IMR-90 (cell line): ENCODE measurements at regions not wholly inside any gene's neighbourhood (a gene's known extent, or its start where the extent isn't known, plus 50 kb on each side); places are given as distances from the start of the nearest gene placed in this dataset.

Experiments
- ATAC-seq: fragments of 200-7000 bp; cut with Tn5 transposase; 2 replicates; pipeline ENCODE4 v1.9.1; 2020; ENCODE audit warnings: low read depth, mild to moderate bottlenecking, moderate library complexity
- BruUV-seq: library from RNA; stranded (reverse); fragments of 400-500 nt; replicated peaks from 2 replicates; lab custom pipeline; 2021; lab: Mats Ljungman, UMichigan
- CTCF ChIA-PET: fragments of 300-600 bp; formaldehyde crosslinking; extraction: SDS; loops from one replicate; lab custom pipeline; 2021; ENCODE audit warnings: antibody characterized with exemption; lab: Yijun Ruan, JAX
- POLR2A ChIA-PET: fragments of 300-600 bp; sonication (Branson Sonifier 250); formaldehyde crosslinking; loops from one replicate; lab custom pipeline; 2022; ENCODE audit warnings: antibody characterized with exemption; ENCODE audit not compliant: unreplicated experiment; lab: Charles Lee
- DNase-seq: peaks from one replicate; pipeline ENCODE4 v3.0.0; 2013
- H2AFZ ChIP-seq: replicated peaks from 2 replicates; pipeline ENCODE3; 2013; ENCODE audit warnings: low read length, mild to moderate bottlenecking; ENCODE audit not compliant: poor library complexity
- H2AK5ac ChIP-seq: 2 replicates; pipeline ENCODE4 v1.6.1; 2013; ENCODE audit warnings: low read depth, low read length, inconsistent platforms
- H2AK9ac ChIP-seq: replicated peaks from 2 replicates; pipeline ENCODE3; 2013; ENCODE audit warnings: mild to moderate bottlenecking, low read depth, low read length, moderate library complexity; ENCODE audit not compliant: poor library complexity
- H2BK120ac ChIP-seq: 2 replicates; pipeline ENCODE4 v1.6.1; 2013; ENCODE audit warnings: low read depth, low read length, inconsistent platforms
- H2BK15ac ChIP-seq: 3 replicates; pipeline ENCODE4 v1.6.1; 2013; ENCODE audit warnings: low read depth, low read length, inconsistent platforms
- H2BK20ac ChIP-seq: 2 replicates; pipeline ENCODE4 v1.6.1; 2013; ENCODE audit warnings: low read depth, mild to moderate bottlenecking, inconsistent platforms, low read length, moderate library complexity
- H2BK5ac ChIP-seq: 2 replicates; pipeline ENCODE4 v1.6.1; 2013; ENCODE audit warnings: mild to moderate bottlenecking, low read depth, low read length, inconsistent platforms; ENCODE audit not compliant: poor library complexity, severe bottlenecking
- H3K14ac ChIP-seq: replicated peaks from 2 replicates; pipeline ENCODE4 v1.6.1; 2013; ENCODE audit warnings: low read depth, low read length, inconsistent platforms
- H3K18ac ChIP-seq: 2 replicates; pipeline ENCODE4 v1.6.1; 2013; ENCODE audit warnings: low read depth, low read length, control low read depth
- H3K23ac ChIP-seq: 2 replicates; pipeline ENCODE4 v1.6.1; 2013; ENCODE audit warnings: low read depth, low read length, inconsistent platforms
- H3K27ac ChIP-seq: 2 replicates; pipeline ENCODE4 v1.5.1; 2013; ENCODE audit warnings: mild to moderate bottlenecking, control low read depth, low read length; ENCODE audit not compliant: insufficient read depth
- H3K27me3 ChIP-seq: 2 replicates; pipeline ENCODE4 v1.6.1; 2013; ENCODE audit warnings: low read length; ENCODE audit not compliant: control insufficient read depth, insufficient read depth
- H3K36me3 ChIP-seq: 2 replicates; pipeline ENCODE4 v1.6.1; 2013; ENCODE audit warnings: low read length, mixed read lengths; ENCODE audit not compliant: control insufficient read depth, insufficient read depth
- H3K4ac ChIP-seq: 2 replicates; pipeline ENCODE4 v1.6.1; 2013; ENCODE audit warnings: low read depth, low read length, inconsistent platforms
- H3K4me1 ChIP-seq: 2 replicates; pipeline ENCODE4 v1.6.1; 2013; ENCODE audit warnings: low read length, mixed read lengths; ENCODE audit not compliant: control insufficient read depth, insufficient read depth
- H3K4me2 ChIP-seq: 2 replicates; pipeline ENCODE4 v1.6.1; 2013; ENCODE audit warnings: low read depth, mild to moderate bottlenecking, control low read depth, low read length, moderate library complexity
- H3K4me3 ChIP-seq: 2 replicates; pipeline ENCODE4 v1.5.1; 2013; ENCODE audit warnings: low read depth, mild to moderate bottlenecking, control low read depth, low read length, moderate library complexity; ENCODE audit not compliant: insufficient read depth
- H3K56ac ChIP-seq: 2 replicates; pipeline ENCODE4 v1.6.1; 2013; ENCODE audit warnings: low read length, inconsistent platforms; ENCODE audit not compliant: insufficient read depth; ENCODE audit errors: extremely low read depth
- H3K79me1 ChIP-seq, 2 experiments: 2 replicates each; pipeline ENCODE4 v1.6.1; 2013; ENCODE audit warnings: low read length in 2 of 2, inconsistent platforms in 1 of 2, low read depth in 1 of 2
- H3K9ac ChIP-seq: 2 replicates; pipeline ENCODE4 v1.6.1; 2013; ENCODE audit warnings: low read depth, low read length, control low read depth
- H3K9me1 ChIP-seq: 2 replicates; pipeline ENCODE4 v1.6.1; 2013; ENCODE audit warnings: low read length, inconsistent platforms; ENCODE audit not compliant: insufficient read depth
- H3K9me3 ChIP-seq: 2 replicates; pipeline ENCODE4 v1.6.1; 2013; ENCODE audit warnings: low read length; ENCODE audit not compliant: control insufficient read depth, insufficient read depth
- H4K20me1 ChIP-seq: 2 replicates; pipeline ENCODE4 v1.6.1; 2013; ENCODE audit warnings: low read length, inconsistent platforms; ENCODE audit not compliant: insufficient read depth
- H4K5ac ChIP-seq: 2 replicates; pipeline ENCODE4 v1.6.1; 2013; ENCODE audit warnings: mild to moderate bottlenecking, low read depth, low read length, control low read depth
- H4K8ac ChIP-seq, 2 experiments: 2 replicates each; pipeline ENCODE4 v1.6.1; 2013; ENCODE audit warnings: low read depth in 2 of 2, low read length in 2 of 2, control low read depth in 1 of 2, inconsistent platforms in 1 of 2
- H4K91ac ChIP-seq: 2 replicates; pipeline ENCODE4 v1.6.1; 2013; ENCODE audit warnings: low read depth, low read length, inconsistent platforms; ENCODE audit not compliant: insufficient read depth
- ELK1 ChIP-seq: fragments of 150-350 bp; IDR thresholded peaks from 2 replicates; pipeline ENCODE4 v1.6.1; 2016; ENCODE audit warnings: low read depth, mild to moderate bottlenecking, low read length, moderate library complexity, borderline replicate concordance
- FOS ChIP-seq: fragments of 150-350 bp; IDR thresholded peaks from 2 replicates; pipeline ENCODE4 v1.6.1; 2016; ENCODE audit warnings: low read depth, low read length
- MAZ ChIP-seq: IDR thresholded peaks from 2 replicates; pipeline ENCODE4 v1.6.1; 2012; ENCODE audit warnings: low read depth, mild to moderate bottlenecking, low read length, improper control_type of control experiment, moderate library complexity, borderline replicate concordance
- RCOR1 ChIP-seq: IDR thresholded peaks from 2 replicates; pipeline ENCODE4 v1.6.1; 2012; ENCODE audit warnings: mild to moderate bottlenecking, low read length, improper control_type of control experiment; ENCODE audit not compliant: insufficient replicate concordance
- RFX5 ChIP-seq: IDR thresholded peaks from 2 replicates; pipeline ENCODE4 v1.8.0; 2012; ENCODE audit warnings: low read depth, mild to moderate bottlenecking, low read length, moderate library complexity
- USF2 ChIP-seq: fragments of 150-350 bp; IDR thresholded peaks from 2 replicates; pipeline ENCODE4 v1.6.1; 2017; ENCODE audit warnings: mild to moderate bottlenecking, antibody characterized with exemption, low read length, low read depth
- WGBS, 2 experiments: methylation state at CpG; one replicate each; pipeline versions ENCODE4 v1.1.5 to v1.1.7; 2013; ENCODE audit warnings: missing lambda C conversion rate in 2 of 2; ENCODE audit not compliant: insufficient read length in 1 of 2; ENCODE audit errors: extremely low coverage in 2 of 2; 5-methylcytosine and 5-hydroxymethylcytosine counted together
- dilution Hi-C: fragments of 300-500 bp; cut with HindIII; formaldehyde crosslinking; loops from one replicate; pipeline ENCODE4 v1.14.3; 2018; ENCODE audit warnings: low sequenced_read_pairs; ENCODE audit not compliant: unreplicated experiment
- in situ Hi-C: fragments of 300-500 bp; cut with MboI; formaldehyde crosslinking; loops from 3 replicates; pipeline ENCODE4 v1.14.3; 2019; ENCODE audit warnings: low sequenced_read_pairs, inconsistent platforms, mixed read lengths
- intact Hi-C: fragments of 100-400 bp; cut with micrococcal nuclease; formaldehyde crosslinking; loops from 2 replicates; pipeline ENCODE4 v1.10.0; 2022

DNA sequence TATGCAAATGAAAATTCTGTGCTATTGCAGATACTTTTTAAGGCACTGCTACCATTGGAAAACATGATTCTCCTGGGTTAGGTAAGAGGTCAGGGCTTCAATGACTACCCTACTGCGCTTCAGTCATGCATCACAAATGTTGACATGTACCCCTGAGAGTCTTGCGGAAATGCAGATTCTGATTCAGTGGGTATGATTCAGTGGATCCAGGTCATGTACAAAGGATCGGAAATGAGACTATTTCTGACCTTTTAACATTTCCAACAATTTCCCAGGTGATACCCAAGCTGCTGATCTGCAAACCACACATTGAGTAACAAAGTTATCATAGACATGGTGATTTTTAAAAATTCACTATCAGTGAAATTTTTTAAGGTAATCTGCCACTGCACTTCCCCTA is 62.6 kb downstream of the DDX53 start:
- Histone ChIP-seq H3K79me1 (no peaks in the 10 kb centered on the region), H3K27ac (no peak overlapping the region), H3K4ac (no peak overlapping the region), H2BK20ac (no peak overlapping the region), H4K8ac (no peak overlapping the region), H3K23ac (no peak overlapping the region), H3K18ac (no peak overlapping the region), H2BK5ac (no peak overlapping the region), H2AFZ (no peak overlapping the region), H3K14ac (no peak overlapping the region), H3K9me3 (no peaks in the 10 kb centered on the region), H4K5ac (no peak overlapping the region), H2AK5ac (no peak overlapping the region), H3K4me1 (no peaks in the 10 kb centered on the region), H3K36me3 (no peaks in the 10 kb centered on the region), H3K9me1 (no peaks in the 10 kb centered on the region), H3K27me3 (no peaks in the 10 kb centered on the region), H3K9ac (no peak overlapping the region), H2BK15ac (no peak overlapping the region), H3K4me3 (no peak overlapping the region), H2BK120ac (no peak overlapping the region), H4K91ac (no peak overlapping the region), H4K20me1 (no peaks in the 10 kb centered on the region), H3K56ac (no peak overlapping the region), H2AK9ac (no peak overlapping the region), H3K4me2 (no peak overlapping the region)
- BruUV-seq, result no TSS peak
- TF ChIP-seq MAZ (no peak), RFX5 (no peak), USF2 (no peak), FOS (no peak), ELK1 (no peak), RCOR1 (no peak)
- no peak for ATAC-seq
- dilution Hi-C loops (no loop called here), intact Hi-C loops (no loop called here), in situ Hi-C loops (no loop called here)
- CTCF ChIA-PET, result no interaction called here
- no CpG with 5 or more reads among the region's 3 CpGs for WGBS, 2 experiments
- no peak for DNase-seq
- POLR2A ChIA-PET, result no interaction called here
